Activated CD8-positive, alpha-beta T cell treated with anti-CD3 and anti-CD28 coated beads for 36 hours (primary cell): ENCODE measurements at regions not wholly inside any gene's neighbourhood (a gene's known extent, or its start where the extent isn't known, plus 50 kb on each side); places are given as distances from the start of the nearest gene placed in this dataset.
A peak's percentile ranks its signal among the peaks of the same experiment; 100 is the strongest.

ENCODE experiments used
- ATAC-seq: fragments of 200-7000 bp; cut with Tn5 transposase; one replicate; pipeline ENCODE4 v1.10.0; 2021; ENCODE audit warnings: mild to moderate bottlenecking, moderate library complexity
- CTCF ChIA-PET: fragments of 350-600 bp; sonication (Branson Sonifier 250); formaldehyde crosslinking; loops from one replicate; lab custom pipeline; 2021; ENCODE audit warnings: antibody characterized with exemption; lab: Charles Lee
- POLR2A ChIA-PET: fragments of 350-600 bp; sonication (Branson Sonifier 250); formaldehyde crosslinking; loops from one replicate; lab custom pipeline; 2021; ENCODE audit warnings: antibody characterized with exemption; lab: Charles Lee
- DNase-seq: peaks from one replicate; pipeline ENCODE4 v3.0.0-alpha.2; 2020
- H3K27ac Mint-ChIP-seq: one replicate; pipeline ENCODE4 v1.8.0; 2021; ENCODE audit warnings: mild to moderate bottlenecking, mixed read lengths
- H3K27me3 Mint-ChIP-seq: one replicate; pipeline ENCODE4 v1.8.0; 2021; ENCODE audit warnings: mixed read lengths
- H3K36me3 Mint-ChIP-seq: one replicate; pipeline ENCODE4 v1.8.0; 2021; ENCODE audit warnings: low read depth, mixed read lengths
- H3K4me1 Mint-ChIP-seq: one replicate; pipeline ENCODE4 v1.8.0; 2021; ENCODE audit warnings: low read depth, mixed read lengths
- H3K4me3 Mint-ChIP-seq: one replicate; pipeline ENCODE4 v1.8.0; 2021; ENCODE audit warnings: mild to moderate bottlenecking, moderate library complexity, mixed read lengths
- H3K9me3 Mint-ChIP-seq: one replicate; pipeline ENCODE4 v1.8.0; 2021; ENCODE audit warnings: mixed read lengths
- intact Hi-C: fragments of 100-400 bp; cut with micrococcal nuclease; formaldehyde crosslinking; loops from one replicate; pipeline ENCODE4 v1.10.0; 2022
- TF ChIP-seq, protein P1 (sequence below): fragments of 200-600 bp; IDR thresholded peaks from one replicate; pipeline ENCODE4 v1.8.0; 2022; ENCODE audit warnings: antibody characterized with exemption, mild to moderate bottlenecking

DNA sequence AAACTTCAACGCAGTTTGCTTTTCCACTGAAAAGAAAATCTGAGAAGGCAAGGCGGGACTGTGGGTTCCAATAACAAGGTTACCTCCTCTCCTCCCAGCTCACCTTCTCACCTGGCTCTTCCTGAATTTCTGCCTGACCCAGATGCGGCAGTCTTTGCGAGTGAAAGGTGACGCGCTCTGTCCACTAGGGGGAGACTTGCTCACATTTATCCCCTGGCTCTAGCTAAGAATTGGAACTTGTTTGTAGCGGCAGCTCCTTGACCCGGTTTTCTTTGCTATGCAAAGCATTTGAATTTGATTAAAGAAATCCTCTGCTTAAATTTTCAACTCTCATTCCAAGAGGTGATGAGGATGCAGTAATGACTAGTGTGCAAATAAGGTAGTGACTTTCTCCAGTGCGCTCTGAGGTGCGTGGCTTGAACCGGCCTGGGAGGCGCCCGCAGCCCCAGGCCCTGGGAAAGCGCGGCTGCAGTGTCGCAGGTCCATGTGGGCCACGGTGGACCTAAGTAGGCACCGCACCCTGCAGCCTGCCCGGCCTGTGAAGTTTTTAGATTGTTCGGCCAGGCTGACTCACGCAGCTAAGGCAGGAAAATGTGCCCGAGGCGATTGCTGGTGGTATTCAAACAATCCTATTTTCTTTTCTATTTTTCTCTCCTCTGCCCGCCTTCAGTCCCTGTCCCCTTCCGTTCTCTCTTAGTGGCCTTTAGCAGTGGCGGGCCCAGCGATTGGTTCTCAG is 336.9 kb upstream of the NPSR1 start:
- TF ChIP-seq, protein P1, sequence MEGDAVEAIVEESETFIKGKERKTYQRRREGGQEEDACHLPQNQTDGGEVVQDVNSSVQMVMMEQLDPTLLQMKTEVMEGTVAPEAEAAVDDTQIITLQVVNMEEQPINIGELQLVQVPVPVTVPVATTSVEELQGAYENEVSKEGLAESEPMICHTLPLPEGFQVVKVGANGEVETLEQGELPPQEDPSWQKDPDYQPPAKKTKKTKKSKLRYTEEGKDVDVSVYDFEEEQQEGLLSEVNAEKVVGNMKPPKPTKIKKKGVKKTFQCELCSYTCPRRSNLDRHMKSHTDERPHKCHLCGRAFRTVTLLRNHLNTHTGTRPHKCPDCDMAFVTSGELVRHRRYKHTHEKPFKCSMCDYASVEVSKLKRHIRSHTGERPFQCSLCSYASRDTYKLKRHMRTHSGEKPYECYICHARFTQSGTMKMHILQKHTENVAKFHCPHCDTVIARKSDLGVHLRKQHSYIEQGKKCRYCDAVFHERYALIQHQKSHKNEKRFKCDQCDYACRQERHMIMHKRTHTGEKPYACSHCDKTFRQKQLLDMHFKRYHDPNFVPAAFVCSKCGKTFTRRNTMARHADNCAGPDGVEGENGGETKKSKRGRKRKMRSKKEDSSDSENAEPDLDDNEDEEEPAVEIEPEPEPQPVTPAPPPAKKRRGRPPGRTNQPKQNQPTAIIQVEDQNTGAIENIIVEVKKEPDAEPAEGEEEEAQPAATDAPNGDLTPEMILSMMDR: peak; percentile 80
- Mint-ChIP-seq H3K9me3 (no peaks in the 10 kb centered on the region), H3K27me3 (peaks cover 15% of the 10 kb centered on the region), H3K36me3 (no peaks in the 10 kb centered on the region), H3K27ac (no peak overlapping the region), H3K4me3 (no peak overlapping the region), H3K4me1 (peaks cover 2% of the 10 kb centered on the region)
- peak; percentile 64 for ATAC-seq
- POLR2A ChIA-PET: interaction anchor here (1.0 kb wide), 1 partner anchor 11 kb away, joined by 3 read pairs; no protein-coding TSS in a partner anchor
- intact Hi-C loops: no loop called here
- CTCF ChIA-PET: interaction anchor here (0.8 to 2.1 kb wide), 13 partner anchors 9 to 477 kb away, joined by 3 to 10 read pairs (median 4); no protein-coding TSS in a partner anchor
- peak; percentile 67 for DNase-seq

GRCh38 chr7:34322841-34323240 is 335.2 kb upstream of the NPSR1 start:
- peaks cover 15% of the 10 kb centered on the region for H3K27me3 Mint-ChIP-seq
- no peak for DNase-seq
- H3K4me1 Mint-ChIP-seq: peaks cover 2% of the 10 kb centered on the region
- H3K9me3 Mint-ChIP-seq: no peaks in the 10 kb centered on the region
- CTCF ChIA-PET: no interaction called here
- intact Hi-C loops: no loop called here
- POLR2A ChIA-PET: no interaction called here
- TF ChIP-seq, protein P1: no peak
- H3K27ac Mint-ChIP-seq: no peak overlapping the region
- no peaks in the 10 kb centered on the region for H3K36me3 Mint-ChIP-seq
- no peak for ATAC-seq
- no peak overlapping the region for H3K4me3 Mint-ChIP-seq

DNA sequence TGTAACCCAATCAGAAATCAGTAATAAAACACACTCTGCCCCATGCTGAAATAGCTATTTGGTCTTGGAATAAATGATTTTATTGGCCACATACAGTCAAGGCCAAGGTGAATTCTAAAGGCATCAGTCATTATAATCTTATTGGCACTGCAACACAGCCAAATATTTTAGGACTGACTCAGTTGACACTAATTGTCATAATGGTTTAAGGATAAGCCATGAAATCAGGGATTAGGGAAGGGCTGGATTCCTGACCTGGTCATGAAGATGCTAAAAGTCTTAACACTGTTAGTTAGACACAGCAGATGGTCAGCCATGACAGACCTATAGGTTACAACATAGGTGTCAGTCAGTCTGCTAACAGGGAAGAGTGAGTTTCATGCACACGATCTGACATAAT is 330.3 kb upstream of the NPSR1 start:
- Mint-ChIP-seq H3K9me3 (no peaks in the 10 kb centered on the region), H3K36me3 (no peaks in the 10 kb centered on the region), H3K4me3 (no peak overlapping the region), H3K27me3 (peaks cover 3% of the 10 kb centered on the region), H3K4me1 (no peaks in the 10 kb centered on the region), H3K27ac (no peak overlapping the region)
- ChIA-PET POLR2A (no interaction called here), CTCF (no interaction called here)
- no peak for DNase-seq
- TF ChIP-seq, protein P1: no peak
- ATAC-seq: no peak
- intact Hi-C loops: no loop called here

- intact Hi-C loops: no loop called here
- H3K9me3 Mint-ChIP-seq: no peaks in the 10 kb centered on the region
- no peak overlapping the region for H3K27ac Mint-ChIP-seq
- DNase-seq: no peak
- no peaks in the 10 kb centered on the region for H3K4me1 Mint-ChIP-seq
- TF ChIP-seq, protein P1: no peak
- ChIA-PET POLR2A (no interaction called here), CTCF (interaction anchor here (1.8 kb wide), 1 partner anchor 10 kb away, joined by 10 read pairs; no protein-coding TSS in a partner anchor)
- no peaks in the 10 kb centered on the region for H3K36me3 Mint-ChIP-seq
- no peaks in the 10 kb centered on the region for H3K27me3 Mint-ChIP-seq
- no peak for ATAC-seq
- H3K4me3 Mint-ChIP-seq: no peak overlapping the region
Measured at GRCh38 chr7:34330308-34330707, 327.7 kb upstream of the NPSR1 start.

DNA sequence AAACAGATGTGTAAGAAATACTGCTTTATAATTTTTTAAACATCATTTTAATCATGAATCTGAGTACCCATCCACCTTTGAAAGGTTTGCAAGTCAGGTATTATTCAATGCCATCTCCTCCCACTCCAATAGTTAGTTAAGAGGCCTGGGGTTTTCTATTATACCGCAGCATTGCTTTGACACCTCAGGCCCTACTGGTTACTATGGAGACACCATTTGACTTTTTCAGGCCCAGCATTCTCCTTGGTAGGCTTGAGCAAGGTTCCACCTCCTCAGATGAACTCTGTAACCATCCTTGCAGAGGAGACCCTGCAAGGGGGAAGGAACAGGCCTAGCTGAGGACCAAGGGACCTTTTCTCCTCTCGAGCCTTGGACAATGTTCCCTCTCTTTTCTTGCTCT is 326.9 kb upstream of the NPSR1 start:
- Mint-ChIP-seq H3K4me1 (no peaks in the 10 kb centered on the region), H3K27me3 (no peaks in the 10 kb centered on the region), H3K27ac (no peak overlapping the region), H3K9me3 (no peaks in the 10 kb centered on the region), H3K36me3 (no peaks in the 10 kb centered on the region), H3K4me3 (no peak overlapping the region)
- DNase-seq (no peak), ATAC-seq (no peak)
- CTCF ChIA-PET: interaction anchor here (1.8 kb wide), 1 partner anchor 11 kb away, joined by 10 read pairs; no protein-coding TSS in a partner anchor
- TF ChIP-seq, protein P1: no peak
- POLR2A ChIA-PET: no interaction called here
- intact Hi-C loops: no loop called here
